ENCODE measurements at regions not wholly inside any gene's neighbourhood (a gene's known extent, or its start where the extent isn't known, plus 50 kb on each side); places are given as distances from the start of the nearest gene placed in this dataset.
"Not testable (repeated sequence)": the region's sequence is repeated elsewhere in the genome, so short reads cannot be mapped to it uniquely, and the experiment has no call there.

DNA sequence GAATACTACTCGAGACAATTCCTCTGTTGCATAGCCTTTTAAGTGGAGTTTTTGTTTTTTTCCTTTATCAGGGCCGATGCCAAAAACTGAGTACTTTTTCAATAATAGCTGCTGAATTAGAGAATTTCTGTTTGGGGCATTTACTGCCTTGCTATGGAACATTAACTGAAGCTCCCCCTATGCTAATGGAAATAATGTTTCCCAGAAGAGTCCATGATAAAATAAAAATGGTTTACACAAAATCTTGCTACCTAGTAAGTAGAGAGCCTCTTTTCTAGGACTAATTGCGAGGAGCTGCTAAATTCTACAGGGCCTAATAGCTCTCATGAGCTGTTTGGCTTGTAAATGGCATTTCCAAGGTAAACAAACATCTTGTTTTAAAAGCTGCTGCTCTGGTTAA, 128.2 kb upstream of the MYO10 start:
- WGBS (ENCODE audit: insufficient coverage), result 85% methylated on average over 1 of the region's 3 CpGs

DNA sequence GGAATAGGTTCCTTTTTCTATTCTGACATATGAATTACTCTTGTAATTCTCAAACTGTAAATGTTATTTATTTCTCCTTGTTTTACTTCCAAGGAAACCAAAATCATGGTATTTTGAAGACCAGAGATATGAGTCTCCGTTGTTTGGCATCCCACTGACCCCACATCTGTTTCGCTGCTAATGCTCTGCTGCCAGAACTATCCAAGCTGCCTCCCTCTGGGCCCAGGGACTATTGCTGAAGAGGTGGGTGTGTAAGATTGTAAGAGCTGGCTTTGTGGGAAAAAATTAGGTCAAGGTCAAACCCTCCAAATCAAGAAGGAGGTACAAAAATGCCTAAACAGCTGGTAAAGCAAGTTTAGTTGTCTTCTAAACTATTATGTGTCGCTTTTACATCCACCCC, 129.4 kb upstream of the MYO10 start:
- Histone ChIP-seq H3K36me3 (ENCODE audit: control insufficient read depth, insufficient read depth, low read length) (no peaks in the 10 kb centered on the region), H3K4me1 (ENCODE audit: control insufficient read depth, insufficient read depth, low read length) (no peaks in the 10 kb centered on the region), H3K4me3 (ENCODE audit: low read length) (no peak overlapping the region), H3K9me3 (ENCODE audit: control insufficient read depth, insufficient read depth, low read length) (no peaks in the 10 kb centered on the region), H3K27ac (ENCODE audit: low read length) (no peak overlapping the region), H3K27me3 (ENCODE audit: control insufficient read depth, insufficient read depth, low read length) (no peaks in the 10 kb centered on the region)
- Mint-ChIP-seq H3K4me1 (no peaks in the 10 kb centered on the region), H3K4me3 (no peak overlapping the region), H3K36me3 (no peaks in the 10 kb centered on the region), H3K27me3 (ENCODE audit: low read depth in 2 of 2) (no peaks in the 10 kb centered on the region), H3K9me3 (peaks cover 0 to 9% of the 10 kb centered on the region in 2 donors), H3K27ac (no peak overlapping the region)
- ATAC-seq (no peak), DNase-seq (no peak)
- intact Hi-C loops (cut with micrococcal nuclease), result no loop called here
- TF ChIP-seq, protein P1, sequence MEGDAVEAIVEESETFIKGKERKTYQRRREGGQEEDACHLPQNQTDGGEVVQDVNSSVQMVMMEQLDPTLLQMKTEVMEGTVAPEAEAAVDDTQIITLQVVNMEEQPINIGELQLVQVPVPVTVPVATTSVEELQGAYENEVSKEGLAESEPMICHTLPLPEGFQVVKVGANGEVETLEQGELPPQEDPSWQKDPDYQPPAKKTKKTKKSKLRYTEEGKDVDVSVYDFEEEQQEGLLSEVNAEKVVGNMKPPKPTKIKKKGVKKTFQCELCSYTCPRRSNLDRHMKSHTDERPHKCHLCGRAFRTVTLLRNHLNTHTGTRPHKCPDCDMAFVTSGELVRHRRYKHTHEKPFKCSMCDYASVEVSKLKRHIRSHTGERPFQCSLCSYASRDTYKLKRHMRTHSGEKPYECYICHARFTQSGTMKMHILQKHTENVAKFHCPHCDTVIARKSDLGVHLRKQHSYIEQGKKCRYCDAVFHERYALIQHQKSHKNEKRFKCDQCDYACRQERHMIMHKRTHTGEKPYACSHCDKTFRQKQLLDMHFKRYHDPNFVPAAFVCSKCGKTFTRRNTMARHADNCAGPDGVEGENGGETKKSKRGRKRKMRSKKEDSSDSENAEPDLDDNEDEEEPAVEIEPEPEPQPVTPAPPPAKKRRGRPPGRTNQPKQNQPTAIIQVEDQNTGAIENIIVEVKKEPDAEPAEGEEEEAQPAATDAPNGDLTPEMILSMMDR (IDR thresholded peaks at IDR 0.05), result no peak
- 94% methylated on average over 3 of the region's 3 CpGs for WGBS (ENCODE audit: insufficient coverage)

More for the DNA sequence above, 128.2 kb upstream of the MYO10 start:
- Mint-ChIP-seq H3K36me3 (no peaks in the 10 kb centered on the region), H3K27me3 (ENCODE audit: low read depth in 2 of 2) (no peaks in the 10 kb centered on the region), H3K9me3 (peaks cover 0 to 9% of the 10 kb centered on the region in 2 donors), H3K27ac (no peak overlapping the region), H3K4me1 (no peaks in the 10 kb centered on the region), H3K4me3 (no peak overlapping the region)
- Histone ChIP-seq H3K27me3 (ENCODE audit: control insufficient read depth, insufficient read depth, low read length) (no peaks in the 10 kb centered on the region), H3K9me3 (ENCODE audit: control insufficient read depth, insufficient read depth, low read length) (no peaks in the 10 kb centered on the region), H3K4me3 (ENCODE audit: low read length) (no peak overlapping the region), H3K4me1 (ENCODE audit: control insufficient read depth, insufficient read depth, low read length) (no peaks in the 10 kb centered on the region), H3K27ac (ENCODE audit: low read length) (no peak overlapping the region), H3K36me3 (ENCODE audit: control insufficient read depth, insufficient read depth, low read length) (no peaks in the 10 kb centered on the region)
- intact Hi-C loops (cut with micrococcal nuclease), result no loop called here
- ATAC-seq, result no peak
- TF ChIP-seq, protein P1 (IDR thresholded peaks at IDR 0.05), result no peak
- DNase-seq, result no peak

DNA sequence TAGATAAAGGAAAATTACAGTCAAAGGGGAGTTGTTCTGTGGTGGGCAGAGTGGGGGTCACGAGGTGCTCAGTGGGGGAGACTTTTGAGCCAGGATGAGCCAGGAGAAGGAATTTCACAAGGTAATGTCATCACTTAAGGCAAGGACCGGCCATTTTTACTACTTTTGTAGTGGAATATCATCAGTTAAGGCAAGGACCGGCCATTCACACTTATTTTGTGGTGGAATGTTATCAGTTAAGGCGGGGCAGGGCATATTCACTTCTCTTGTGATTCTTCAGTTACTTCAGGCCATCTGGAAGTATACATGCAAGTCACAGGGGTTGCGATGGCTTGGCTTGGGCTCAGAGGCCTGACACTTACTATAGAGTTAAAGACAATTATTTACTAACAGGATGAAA, 129.9 kb upstream of the MYO10 start:
- intact Hi-C loops (cut with micrococcal nuclease); H3K27ac ChIP-seq (ENCODE audit: low read length); H3K4me1 ChIP-seq (ENCODE audit: control insufficient read depth, insufficient read depth, low read length); H3K9me3 Mint-ChIP-seq; H3K27ac Mint-ChIP-seq; H3K36me3 ChIP-seq (ENCODE audit: control insufficient read depth, insufficient read depth, low read length); H3K4me1 Mint-ChIP-seq; H3K27me3 Mint-ChIP-seq (ENCODE audit: low read depth in 2 of 2); ATAC-seq; H3K36me3 Mint-ChIP-seq; H3K9me3 ChIP-seq (ENCODE audit: control insufficient read depth, insufficient read depth, low read length); H3K4me3 ChIP-seq (ENCODE audit: low read length); DNase-seq; H3K27me3 ChIP-seq (ENCODE audit: control insufficient read depth, insufficient read depth, low read length); H3K4me3 Mint-ChIP-seq: not testable (repeated sequence)
- 77% methylated on average over 4 of the region's 5 CpGs for WGBS (ENCODE audit: insufficient coverage)

DNA sequence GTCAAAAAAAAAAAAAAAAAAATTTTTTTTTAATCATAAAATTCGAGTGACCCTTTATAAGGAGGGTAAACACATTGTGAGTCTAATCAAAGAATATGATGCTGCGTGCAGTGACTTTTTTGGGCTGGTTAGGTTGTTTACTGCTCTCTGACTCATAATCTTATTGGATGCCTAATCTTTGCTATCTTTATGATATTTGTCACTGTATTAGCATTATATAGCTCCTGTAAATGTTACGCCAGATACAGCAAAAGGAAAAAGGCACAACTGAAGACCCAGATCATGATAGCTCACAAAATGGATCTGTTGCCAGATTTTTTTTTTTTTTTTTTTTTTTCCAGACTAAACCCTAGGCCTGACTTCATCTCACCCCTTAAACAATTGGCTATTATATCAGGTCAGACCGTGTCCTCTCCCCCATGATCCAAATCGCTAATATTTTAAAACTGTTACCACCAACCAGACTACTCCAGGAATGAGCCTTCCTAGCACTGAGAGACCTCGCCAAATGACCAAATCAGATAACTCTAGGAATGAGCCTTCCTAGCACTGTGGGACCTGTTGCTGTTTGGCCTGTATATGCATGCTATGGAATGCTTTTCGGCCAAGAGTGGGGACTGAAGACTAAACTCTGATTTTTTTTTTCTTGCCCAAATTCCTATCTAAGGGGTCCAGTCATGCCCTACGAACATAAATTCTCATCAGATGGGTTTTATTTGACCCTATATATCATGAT, 131.7 kb upstream of the MYO10 start:
- no peak overlapping the region for H3K27ac ChIP-seq (ENCODE audit: low read length)
- Mint-ChIP-seq H3K27ac (no peak overlapping the region), H3K36me3 (no peaks in the 10 kb centered on the region), H3K9me3 (peaks cover 0 to 9% of the 10 kb centered on the region in 2 donors), H3K4me3 (no peak overlapping the region), H3K4me1 (no peaks in the 10 kb centered on the region), H3K27me3 (ENCODE audit: low read depth in 2 of 2) (no peaks in the 10 kb centered on the region)
- H3K4me1 ChIP-seq (ENCODE audit: control insufficient read depth, insufficient read depth, low read length), result no peaks in the 10 kb centered on the region
- ATAC-seq (no peak), DNase-seq (no peak)
- 89% methylated on average over 8 of the region's 8 CpGs for WGBS (ENCODE audit: insufficient coverage)
- H3K9me3 ChIP-seq (ENCODE audit: control insufficient read depth, insufficient read depth, low read length), result no peaks in the 10 kb centered on the region
- H3K4me3 ChIP-seq (ENCODE audit: low read length), result no peak overlapping the region
- intact Hi-C loops (cut with micrococcal nuclease), result no loop called here
- no peaks in the 10 kb centered on the region for H3K36me3 ChIP-seq (ENCODE audit: control insufficient read depth, insufficient read depth, low read length)
- no peaks in the 10 kb centered on the region for H3K27me3 ChIP-seq (ENCODE audit: control insufficient read depth, insufficient read depth, low read length)
- TF ChIP-seq, protein P1 (IDR thresholded peaks at IDR 0.05), result no peak

Measured in natural killer cell (primary cell).